Spinal cord (tissue), 9 donors: ENCODE measurements at regions not wholly inside any gene's neighbourhood (a gene's known extent, or its start where the extent isn't known, plus 50 kb on each side); places are given as distances from the start of the nearest gene placed in this dataset.

Experiments
- DNase-seq, 6 donors: peaks; one replicate each; pipeline versions ENCODE4 v3.0.0 to v3.0.0-alpha.2; 2013 to 2015; ENCODE audit warnings: low spot score in 6 of 6, low read depth in 4 of 6
- H3K27ac ChIP-seq: one replicate; pipeline ENCODE4 v1.5.1; 2013; ENCODE audit warnings: low read depth, low read length, control low read depth
- H3K27me3 ChIP-seq: one replicate; pipeline ENCODE4 v1.6.1; 2013; ENCODE audit warnings: low read length; ENCODE audit not compliant: control insufficient read depth, insufficient read depth
- H3K36me3 ChIP-seq: one replicate; pipeline ENCODE4 v1.6.1; 2013; ENCODE audit warnings: low read length; ENCODE audit not compliant: control insufficient read depth, insufficient read depth
- H3K4me1 ChIP-seq: one replicate; pipeline ENCODE4 v1.6.1; 2013; ENCODE audit warnings: low read length; ENCODE audit not compliant: control insufficient read depth, insufficient read depth
- H3K4me3 ChIP-seq: one replicate; pipeline ENCODE4 v1.5.1; 2013; ENCODE audit warnings: low read depth, low read length, control low read depth
- H3K9me3 ChIP-seq: one replicate; pipeline ENCODE4 v1.6.1; 2013; ENCODE audit warnings: low read length; ENCODE audit not compliant: control insufficient read depth, insufficient read depth
- WGBS: methylation state at CpG from one replicate; pipeline ENCODE4 v1.1.5; 2013; ENCODE audit warnings: missing lambda C conversion rate; ENCODE audit not compliant: insufficient coverage; 5-methylcytosine and 5-hydroxymethylcytosine counted together
- donor health status: healthy.

DNA sequence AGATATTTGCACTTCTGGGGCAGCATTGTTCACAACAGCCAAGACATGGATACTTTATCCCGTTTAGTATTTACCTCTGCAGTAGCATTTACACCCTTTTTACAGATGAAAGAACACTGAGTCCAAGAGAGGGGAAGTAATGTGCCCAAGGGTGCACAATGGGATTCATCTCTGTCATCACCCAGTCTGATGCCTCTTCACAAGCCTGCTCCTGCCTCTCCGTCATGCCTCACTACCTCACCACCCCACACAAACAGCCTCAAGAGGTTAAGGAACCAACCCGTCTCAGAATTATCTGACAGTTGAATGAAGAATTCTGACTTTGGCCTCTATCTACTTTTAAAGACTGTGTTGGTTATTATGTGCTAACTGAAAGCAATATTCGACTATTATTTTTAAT, 368.4 kb downstream of the ATP23 start:
- WGBS = no CpG with 5 or more reads among the region's 4 CpGs

DNA sequence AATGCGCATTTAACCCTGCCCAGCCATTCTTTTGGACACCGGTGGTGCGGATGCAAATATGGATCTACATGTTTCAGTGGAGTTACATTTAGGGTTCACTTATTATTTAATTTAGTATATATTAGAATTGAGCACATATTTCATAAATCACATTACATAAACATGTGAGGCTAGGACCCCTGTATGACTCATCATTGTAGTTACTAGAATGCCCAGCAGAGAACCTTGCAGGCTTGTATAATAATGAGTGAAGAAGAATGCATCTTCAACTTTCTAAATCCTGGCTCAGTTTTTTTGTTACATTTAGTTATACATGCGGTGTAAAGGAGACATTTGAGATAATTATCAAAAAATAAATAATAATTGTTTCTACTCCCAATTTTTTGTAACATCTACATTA, 369.0 kb downstream of the ATP23 start:
- Histone ChIP-seq H3K27ac (no peak overlapping the region), H3K27me3 (no peaks in the 10 kb centered on the region), H3K36me3 (no peaks in the 10 kb centered on the region), H3K4me3 (no peak overlapping the region), H3K9me3 (no peaks in the 10 kb centered on the region), H3K4me1 (no peaks in the 10 kb centered on the region)
- no CpG with 5 or more reads among the region's 4 CpGs for WGBS
- DNase-seq = no peak

More for the DNA sequence above, 368.4 kb downstream of the ATP23 start:
- DNase-seq = no peak
- no peak overlapping the region for H3K27ac ChIP-seq
- H3K4me3 ChIP-seq = no peak overlapping the region
- no peaks in the 10 kb centered on the region for H3K27me3 ChIP-seq
- no peaks in the 10 kb centered on the region for H3K36me3 ChIP-seq
- no peaks in the 10 kb centered on the region for H3K4me1 ChIP-seq
- no peaks in the 10 kb centered on the region for H3K9me3 ChIP-seq

DNA sequence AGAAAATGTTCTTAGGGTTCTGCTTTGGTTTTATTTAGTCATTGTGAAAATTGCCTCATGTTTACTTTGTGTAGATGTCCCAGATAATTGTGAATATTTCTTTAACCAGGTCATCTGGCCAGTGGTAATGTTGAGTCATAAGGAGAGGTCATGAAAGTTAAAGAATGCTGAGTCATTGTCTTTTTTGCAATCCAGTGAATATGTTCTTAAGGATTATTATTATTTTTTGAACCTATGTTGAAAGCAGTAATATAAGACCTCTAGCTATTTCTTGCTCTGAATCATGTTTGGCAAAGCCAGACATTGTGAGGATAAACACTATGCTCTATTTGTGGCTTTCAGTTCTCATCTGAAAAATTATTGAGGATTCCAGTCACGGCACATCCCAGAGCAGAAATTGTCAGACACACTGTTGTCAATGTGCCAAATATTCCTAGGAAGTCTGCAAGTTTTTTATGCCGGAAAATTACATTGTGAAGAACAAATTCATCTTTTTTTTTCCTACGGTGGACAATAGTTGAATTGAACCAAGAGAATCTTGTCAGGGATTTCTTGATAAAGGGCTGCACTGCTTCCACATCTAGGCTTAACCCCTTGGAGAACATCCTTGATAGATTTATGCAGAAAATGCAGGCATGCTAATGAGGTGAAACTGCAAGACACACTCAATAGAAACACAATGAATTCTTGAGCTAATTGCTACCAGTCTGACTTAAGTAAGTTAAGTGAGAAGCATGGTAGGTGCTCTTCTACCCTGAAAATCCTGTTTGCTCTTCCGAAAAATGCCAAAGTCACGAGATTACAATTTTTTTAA, 369.6 kb downstream of the ATP23 start:
- DNase-seq = peak in 2 of 6 donors; percentile 38 to 41
- WGBS = 29% methylated on average over 1 of the region's 5 CpGs
- H3K27ac ChIP-seq = no peak overlapping the region

DNA sequence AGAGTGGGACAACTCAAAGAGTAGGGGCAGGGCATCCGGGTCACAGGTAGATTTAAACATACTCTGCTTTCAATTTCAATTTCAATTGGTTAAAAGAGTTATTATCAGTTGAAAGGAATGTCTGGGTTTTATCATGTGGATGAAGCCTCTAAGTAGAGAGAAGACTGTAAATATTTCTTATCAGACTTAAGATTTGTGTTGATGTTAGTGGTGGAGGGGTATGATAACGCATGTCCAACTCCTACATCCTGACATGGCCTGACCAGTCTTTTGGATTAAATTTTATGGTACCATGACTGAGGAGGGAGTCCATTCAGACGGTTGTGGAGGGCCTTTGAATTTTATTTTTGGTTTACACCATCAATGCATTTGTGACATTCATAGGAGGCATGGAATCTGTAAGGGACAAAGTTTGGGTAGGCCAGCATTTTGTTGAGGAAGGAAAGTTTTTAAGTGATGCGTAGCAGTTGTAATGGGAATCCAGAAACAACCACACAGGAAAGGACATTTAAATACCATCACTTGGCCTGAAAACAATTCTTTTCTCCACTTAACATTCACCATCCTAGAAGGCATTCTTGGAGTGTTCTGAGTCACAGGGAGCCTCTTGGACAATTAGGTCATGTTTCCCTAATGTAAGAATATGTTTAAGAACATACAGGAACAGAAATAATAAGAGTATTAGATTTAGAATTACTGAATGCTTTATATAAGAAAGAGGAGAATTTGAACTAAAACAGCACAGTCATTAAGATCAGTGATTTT, 371.9 kb downstream of the ATP23 start:
- Histone ChIP-seq H3K4me3 (no peak overlapping the region), H3K9me3 (no peaks in the 10 kb centered on the region), H3K27me3 (no peaks in the 10 kb centered on the region), H3K27ac (no peak overlapping the region), H3K4me1 (no peaks in the 10 kb centered on the region), H3K36me3 (no peaks in the 10 kb centered on the region)
- DNase-seq = no peak
- WGBS = 100% methylated on average over 1 of the region's 4 CpGs

More for the DNA sequence above, 369.6 kb downstream of the ATP23 start:
- Histone ChIP-seq H3K27me3 (no peaks in the 10 kb centered on the region), H3K36me3 (no peaks in the 10 kb centered on the region), H3K9me3 (no peaks in the 10 kb centered on the region), H3K4me3 (no peak overlapping the region), H3K4me1 (no peaks in the 10 kb centered on the region)

DNA sequence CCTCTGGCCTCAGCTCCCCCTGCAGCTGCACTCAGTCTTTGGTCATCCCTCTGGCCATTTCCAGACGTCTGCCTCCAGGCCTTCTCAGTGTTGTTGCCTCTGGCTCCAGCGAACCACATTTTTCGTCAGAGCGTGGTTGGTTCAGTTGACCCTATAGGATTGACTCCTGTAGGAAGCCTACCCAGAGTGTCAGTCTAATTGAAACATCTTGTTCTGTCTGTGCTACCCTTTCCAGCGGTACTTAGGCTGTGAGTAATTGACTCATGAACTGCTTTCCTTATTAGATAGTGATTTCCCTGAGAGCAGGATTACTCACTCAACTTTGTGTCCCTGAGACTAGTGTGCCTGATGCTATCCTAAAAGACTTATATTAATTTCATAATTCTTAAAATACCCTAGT, 373.2 kb downstream of the ATP23 start:
- H3K4me3 ChIP-seq = no peak overlapping the region
- H3K27me3 ChIP-seq = no peaks in the 10 kb centered on the region
- no peaks in the 10 kb centered on the region for H3K4me1 ChIP-seq
- H3K27ac ChIP-seq = no peak overlapping the region
- DNase-seq = no peak
- WGBS = 70% methylated on average over 4 of the region's 5 CpGs
- no peaks in the 10 kb centered on the region for H3K9me3 ChIP-seq
- no peaks in the 10 kb centered on the region for H3K36me3 ChIP-seq

DNA sequence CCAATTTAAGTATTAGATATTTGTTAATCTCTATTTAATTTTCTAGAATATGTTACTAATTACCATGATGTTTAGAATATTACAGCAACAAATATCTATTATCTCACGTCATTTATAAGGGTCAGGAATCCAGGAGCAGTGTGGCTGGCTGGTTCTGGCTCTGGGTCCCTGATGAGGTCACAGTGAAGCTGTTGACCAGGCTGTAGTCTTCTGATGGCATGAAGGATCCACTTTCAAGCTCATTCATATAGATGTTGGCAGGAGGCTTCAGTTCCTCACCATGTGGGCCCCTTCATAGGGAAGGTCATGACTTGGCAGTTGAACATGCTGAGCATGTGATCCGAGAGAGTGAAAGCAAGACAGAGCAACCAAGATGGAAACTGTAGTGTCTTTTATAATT, 375.6 kb downstream of the ATP23 start:
- no peaks in the 10 kb centered on the region for H3K27me3 ChIP-seq
- no peaks in the 10 kb centered on the region for H3K9me3 ChIP-seq

DNA sequence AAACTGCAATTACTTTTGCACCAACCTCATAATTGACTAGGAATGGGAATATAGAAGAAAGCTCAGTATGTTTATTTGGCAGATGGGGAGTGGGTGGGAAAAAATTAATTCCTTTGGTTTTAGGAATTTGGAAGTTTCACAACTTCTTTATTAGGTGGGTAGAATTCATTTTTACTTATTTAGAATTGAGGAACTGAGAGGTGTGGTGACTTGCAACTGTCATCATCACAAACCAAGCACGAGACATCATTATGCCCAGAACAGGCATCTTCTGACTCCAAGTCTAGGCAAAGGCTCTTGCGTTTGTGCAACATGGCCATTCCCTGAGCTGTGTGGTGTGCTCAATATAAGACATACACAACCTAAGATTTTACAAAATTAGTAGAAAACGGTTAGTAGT, 380.0 kb downstream of the ATP23 start:
- H3K36me3 ChIP-seq = no peaks in the 10 kb centered on the region
- H3K27me3 ChIP-seq = no peaks in the 10 kb centered on the region
- H3K4me1 ChIP-seq = no peaks in the 10 kb centered on the region
- no peak overlapping the region for H3K4me3 ChIP-seq
- WGBS = no CpG with 5 or more reads among the region's 3 CpGs
- H3K27ac ChIP-seq = no peak overlapping the region
- H3K9me3 ChIP-seq = no peaks in the 10 kb centered on the region
- no peak for DNase-seq

More for the DNA sequence above, 375.6 kb downstream of the ATP23 start:
- Histone ChIP-seq H3K36me3 (no peaks in the 10 kb centered on the region), H3K4me3 (no peak overlapping the region), H3K27ac (no peak overlapping the region), H3K4me1 (no peaks in the 10 kb centered on the region)
- no peak for DNase-seq
- no CpG with 5 or more reads among the region's 2 CpGs for WGBS

DNA sequence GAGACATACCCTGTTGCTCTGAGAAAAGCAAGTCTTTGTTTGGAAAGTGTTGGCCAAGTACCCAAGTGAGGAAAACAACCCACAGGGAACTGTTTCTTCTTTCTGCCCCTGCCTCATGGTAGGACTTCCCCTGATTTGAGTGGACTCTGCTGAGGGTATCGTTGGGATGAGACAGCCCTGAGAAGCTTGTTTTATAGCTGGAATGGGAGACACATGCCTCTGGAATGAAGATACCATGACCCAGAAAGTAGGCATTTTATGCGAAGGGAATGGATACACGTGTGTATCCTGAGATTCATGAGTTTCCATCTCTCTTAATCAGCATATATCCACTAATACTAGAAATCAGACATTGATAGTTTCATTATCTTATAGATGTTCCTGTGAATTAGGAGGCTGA, 382.3 kb downstream of the ATP23 start:
- H3K27ac ChIP-seq = no peak overlapping the region
- H3K36me3 ChIP-seq = no peaks in the 10 kb centered on the region
- H3K4me1 ChIP-seq = no peaks in the 10 kb centered on the region
- DNase-seq = no peak
- 83% methylated on average over 1 of the region's 3 CpGs for WGBS
- H3K27me3 ChIP-seq = no peaks in the 10 kb centered on the region
- H3K4me3 ChIP-seq = no peak overlapping the region
- no peaks in the 10 kb centered on the region for H3K9me3 ChIP-seq

DNA sequence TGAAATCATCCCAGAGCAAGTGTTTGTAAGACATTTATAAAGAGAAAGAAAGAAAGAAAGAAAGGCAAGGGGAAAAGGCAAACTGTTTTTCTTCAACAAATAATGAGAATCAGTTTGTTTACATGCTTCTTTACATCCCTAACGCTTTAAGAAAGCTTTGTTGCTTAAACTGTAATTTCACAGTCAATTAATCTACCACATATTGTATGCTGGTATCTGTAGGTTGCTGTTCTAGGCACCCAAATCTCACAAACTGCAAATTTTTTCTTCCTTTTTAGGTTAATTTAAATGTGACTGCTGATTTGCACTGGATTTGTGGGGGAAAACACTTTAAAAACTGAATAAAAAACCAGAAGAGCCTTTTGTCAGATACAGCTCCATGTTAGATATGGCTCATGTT, 384.2 kb downstream of the ATP23 start:
- H3K9me3 ChIP-seq = no peaks in the 10 kb centered on the region
- no CpG with 5 or more reads among the region's 1 CpG for WGBS

DNA sequence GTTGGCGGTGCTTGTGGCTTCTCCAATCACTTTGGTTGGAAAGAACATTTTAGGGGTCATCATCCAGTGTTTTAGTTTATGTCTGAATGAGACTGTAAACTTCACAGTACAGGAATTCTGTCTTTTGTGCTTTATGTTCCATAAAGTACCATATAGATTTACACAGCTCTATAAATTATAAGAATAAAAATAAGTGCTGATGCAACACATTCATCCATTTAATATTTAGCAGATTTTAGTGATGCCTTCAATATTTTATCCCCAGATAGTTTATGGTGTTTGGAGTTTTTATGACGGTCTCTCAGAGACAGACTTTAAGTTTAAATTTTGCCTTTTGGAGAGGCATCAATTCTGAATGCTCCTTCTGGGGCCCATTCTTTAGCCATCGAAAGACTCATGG, 385.2 kb downstream of the ATP23 start:
- Histone ChIP-seq H3K36me3 (no peaks in the 10 kb centered on the region), H3K27ac (no peak overlapping the region), H3K9me3 (no peaks in the 10 kb centered on the region), H3K4me1 (no peaks in the 10 kb centered on the region), H3K27me3 (no peaks in the 10 kb centered on the region), H3K4me3 (no peak overlapping the region)
- no peak for DNase-seq
- 90% methylated on average over 2 of the region's 3 CpGs for WGBS

More for the DNA sequence above, 384.2 kb downstream of the ATP23 start:
- Histone ChIP-seq H3K27me3 (no peaks in the 10 kb centered on the region), H3K36me3 (no peaks in the 10 kb centered on the region), H3K4me1 (no peaks in the 10 kb centered on the region), H3K27ac (no peak overlapping the region), H3K4me3 (no peak overlapping the region)
- peak in 1 of 6 donors; percentile 63 for DNase-seq
